ENCODE measurements at regions not wholly inside any gene's neighbourhood (a gene's known extent, or its start where the extent isn't known, plus 50 kb on each side); places are given as distances from the start of the nearest gene placed in this dataset.

- Histone ChIP-seq H4K20me1 (ENCODE audit: low read length) (no peaks in the 10 kb centered on the region), H2AFZ (ENCODE audit: low read length) (no peak overlapping the region), H3K36me3 (ENCODE audit: low read depth, low read length) (no peaks in the 10 kb centered on the region), H3K4me1 (ENCODE audit: insufficient read depth, low read length) (no peaks in the 10 kb centered on the region), H3F3A (ENCODE audit: low read length, unreplicated experiment) (no peaks in the 10 kb centered on the region), H3K9me3 (ENCODE audit: low read length) (no peaks in the 10 kb centered on the region), H3K27ac (ENCODE audit: low read length) (no peak overlapping the region), H3K79me2 (ENCODE audit: low read length) (no peaks in the 10 kb centered on the region), H3K27me3 (ENCODE audit: low read length) (no peaks in the 10 kb centered on the region; the same call in 1 of the 2 replicates), H3K4me3 (ENCODE audit: low read length) (no peak overlapping the region), H3K4me2 (ENCODE audit: low read length) (no peak overlapping the region), H3K9me2 (replicated peaks; ENCODE audit: low read length) (no peaks in the 10 kb centered on the region), H3K9ac (ENCODE audit: low read length) (no peak overlapping the region)
- CTCF ChIA-PET, result no interaction called here
- ATAC-seq (no peak), DNase-seq (no peak)
- TF ChIP-seq EZH2phosphoT487 (IDR thresholded peaks at IDR 0.05; ENCODE audit: borderline replicate concordance, low read length) (no peak), EZH2 (IDR thresholded peaks at IDR 0.05; ENCODE audit: low read length, unreplicated experiment) (no peak)
- no TSS peak for BruUV-seq (replicated peaks)
- intact Hi-C loops (cut with micrococcal nuclease), result no loop called here
- POLR2A ChIA-PET (ENCODE audit: unreplicated experiment), result no interaction called here
Observed at GRCh38 chr2:76075126-76075525, 364.4 kb upstream of the GCFC2 start.

GRCh38 chr2:76073992-76074604 is 363.4 kb upstream of the GCFC2 start:
- BruUV-seq (replicated peaks), result no TSS peak

GRCh38 chr2:76050196-76050595 is 339.5 kb upstream of the GCFC2 start:
- Histone ChIP-seq H3K4me1 (ENCODE audit: insufficient read depth, low read length) (no peaks in the 10 kb centered on the region), H3K9me2 (replicated peaks; ENCODE audit: low read length) (no peaks in the 10 kb centered on the region), H3K27me3 (ENCODE audit: low read length) (no peaks in the 10 kb centered on the region), H3K4me2 (ENCODE audit: low read length) (no peak overlapping the region), H3K9ac (ENCODE audit: low read length) (no peak overlapping the region), H3K4me3 (ENCODE audit: low read length) (no peak overlapping the region), H3K79me2 (ENCODE audit: low read length) (no peaks in the 10 kb centered on the region), H3K36me3 (ENCODE audit: low read depth, low read length) (no peaks in the 10 kb centered on the region), H3K9me3 (ENCODE audit: low read length) (no peaks in the 10 kb centered on the region), H2AFZ (ENCODE audit: low read length) (no peak overlapping the region), H4K20me1 (ENCODE audit: low read length) (no peaks in the 10 kb centered on the region), H3F3A (ENCODE audit: low read length, unreplicated experiment) (no peaks in the 10 kb centered on the region), H3K27ac (ENCODE audit: low read length) (no peak overlapping the region)
- DNase-seq (no peak), ATAC-seq (no peak)
- TF ChIP-seq EZH2phosphoT487 (IDR thresholded peaks at IDR 0.05; ENCODE audit: borderline replicate concordance, low read length) (no peak), EZH2 (IDR thresholded peaks at IDR 0.05; ENCODE audit: low read length, unreplicated experiment) (no peak), CTCF (conservative IDR thresholded peaks at IDR 0.05; ENCODE audit: low read depth, low read length) (no peak; the same call in 1 of the 2 replicates)
- POLR2A ChIA-PET (ENCODE audit: unreplicated experiment), result no interaction called here
- no TSS peak for BruUV-seq (replicated peaks)
- intact Hi-C loops (cut with micrococcal nuclease), result no loop called here
- CTCF ChIA-PET, result interaction anchor here (0.7 kb wide), 1 partner anchor 11 kb away, joined by 15 read pairs; no protein-coding TSS in a partner anchor

More at GRCh38 chr2:76073992-76074604, 363.4 kb upstream of the GCFC2 start:
- Histone ChIP-seq H3K27me3 (ENCODE audit: low read length) (no peaks in the 10 kb centered on the region; the same call in 1 of the 2 replicates), H3K4me1 (ENCODE audit: insufficient read depth, low read length) (no peaks in the 10 kb centered on the region), H3K27ac (ENCODE audit: low read length) (no peak overlapping the region), H3F3A (ENCODE audit: low read length, unreplicated experiment) (no peaks in the 10 kb centered on the region), H3K9ac (ENCODE audit: low read length) (no peak overlapping the region), H3K4me3 (ENCODE audit: low read length) (no peak overlapping the region), H3K9me2 (replicated peaks; ENCODE audit: low read length) (no peaks in the 10 kb centered on the region), H3K79me2 (ENCODE audit: low read length) (no peaks in the 10 kb centered on the region), H4K20me1 (ENCODE audit: low read length) (no peaks in the 10 kb centered on the region), H3K4me2 (ENCODE audit: low read length) (no peak overlapping the region), H2AFZ (ENCODE audit: low read length) (no peak overlapping the region), H3K36me3 (ENCODE audit: low read depth, low read length) (no peaks in the 10 kb centered on the region), H3K9me3 (ENCODE audit: low read length) (no peaks in the 10 kb centered on the region)
- CTCF ChIA-PET, result no interaction called here
- DNase-seq, result no peak
- POLR2A ChIA-PET (ENCODE audit: unreplicated experiment), result no interaction called here
- intact Hi-C loops (cut with micrococcal nuclease), result no loop called here
- TF ChIP-seq EZH2phosphoT487 (IDR thresholded peaks at IDR 0.05; ENCODE audit: borderline replicate concordance, low read length) (no peak), EZH2 (IDR thresholded peaks at IDR 0.05; ENCODE audit: low read length, unreplicated experiment) (no peak), CTCF (conservative IDR thresholded peaks at IDR 0.05; ENCODE audit: low read depth, low read length) (no peak)
- ATAC-seq, result no peak
